Peyer's patch (tissue), 4 donors: ENCODE measurements at regions not wholly inside any gene's neighbourhood (a gene's known extent, or its start where the extent isn't known, plus 50 kb on each side); places are given as distances from the start of the nearest gene placed in this dataset.

Source experiments
- CTCF ChIP-seq, 6 experiments: fragments of 450-650 bp in 4 of 6; fragments of 200-600 bp in 2 of 6; sonication (generic) in 1 of 6; IDR thresholded peaks; one replicate each; pipeline ENCODE4 v1.5.1; 2017 to 2019; ENCODE audit warnings: antibody characterized with exemption in 6 of 6, mild to moderate bottlenecking in 3 of 6, moderate library complexity in 1 of 6
- POLR2A ChIP-seq, 2 donors: fragments of 450-650 bp; IDR thresholded peaks; one replicate each; pipeline ENCODE4 v1.5.1; 2017; ENCODE audit warnings: antibody characterized with exemption in 2 of 2, mild to moderate bottlenecking in 2 of 2, moderate library complexity in 2 of 2

- TF ChIP-seq CTCF (IDR thresholded peaks at IDR 0.05) (no peak), POLR2A (IDR thresholded peaks at IDR 0.05) (no peak)
These were observed 215.2 kb upstream of the IRX3 start for GRCh38 chr16:54501797-54502196.
